RKO (cell line): ENCODE measurements at regions not wholly inside any gene's neighbourhood (a gene's known extent, or its start where the extent isn't known, plus 50 kb on each side); places are given as distances from the start of the nearest gene placed in this dataset.
"Not testable (repeated sequence)": the region's sequence is repeated elsewhere in the genome, so short reads cannot be mapped to it uniquely, and the experiment has no call there.

Experiments used
- DNase-seq: peaks from one replicate; pipeline ENCODE4 v3.0.0-alpha.2; 2016; ENCODE audit warnings: low spot score

DNA sequence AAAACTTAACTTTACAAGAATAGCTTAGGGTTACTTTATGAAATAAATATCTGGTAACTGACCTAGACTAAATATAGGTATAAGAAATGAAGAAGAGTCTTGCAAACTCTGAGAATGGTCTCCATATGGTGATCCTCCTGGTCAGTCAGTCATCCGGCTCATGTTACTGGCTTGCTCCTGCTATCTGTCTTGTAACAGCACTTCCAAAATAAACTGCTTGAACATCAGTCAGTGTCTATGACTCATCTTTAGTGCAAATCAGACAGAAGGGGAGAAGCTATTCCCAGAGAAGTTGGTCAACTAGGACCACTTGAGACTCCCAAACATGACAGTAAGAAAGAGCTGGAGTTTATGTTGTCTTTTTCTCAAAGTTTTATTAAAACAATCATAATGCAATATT, 1550.9 kb downstream of the PCDH9 start:
- DNase-seq: peak; percentile 27

DNA sequence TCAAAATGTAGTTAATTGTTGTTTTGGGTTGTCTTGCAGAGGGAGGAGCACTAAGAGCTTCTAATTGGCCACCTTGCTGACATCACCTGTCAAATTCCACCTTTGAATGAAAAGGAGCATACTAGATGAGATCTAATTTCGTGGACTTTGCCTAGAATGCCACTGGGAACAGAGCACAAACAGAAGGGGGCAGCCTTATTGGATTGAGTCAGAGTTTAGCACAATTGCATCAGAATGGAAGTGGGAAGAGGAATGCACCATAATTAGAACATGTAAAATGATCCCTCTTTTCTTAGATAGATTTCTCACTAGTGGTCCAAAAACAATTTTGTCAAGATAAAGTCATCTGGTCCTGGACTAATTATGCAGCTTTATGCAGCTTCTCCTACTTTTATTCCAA, 1552.2 kb downstream of the PCDH9 start:
- DNase-seq: no peak

DNA sequence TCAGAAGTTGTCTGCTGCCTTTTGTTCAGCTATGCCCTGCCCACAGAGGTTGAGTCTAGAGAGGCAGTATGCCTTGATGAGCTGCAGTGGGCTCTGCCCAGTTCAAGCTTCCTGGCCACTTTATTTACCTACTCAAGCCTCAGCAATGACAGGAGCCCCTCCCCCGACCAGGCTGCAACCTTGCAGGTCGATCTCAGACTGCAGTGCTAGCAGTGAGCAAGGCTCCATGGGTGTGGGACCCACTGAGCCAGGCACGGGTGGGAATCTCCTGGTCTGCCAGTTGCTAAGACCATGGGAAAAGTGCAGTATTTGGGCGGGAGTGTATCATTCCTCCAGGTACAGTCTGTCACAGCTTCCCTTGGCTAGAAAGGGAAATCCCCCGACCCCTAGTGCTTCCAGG, 1554.8 kb downstream of the PCDH9 start:
- DNase-seq: not testable (repeated sequence)

DNA sequence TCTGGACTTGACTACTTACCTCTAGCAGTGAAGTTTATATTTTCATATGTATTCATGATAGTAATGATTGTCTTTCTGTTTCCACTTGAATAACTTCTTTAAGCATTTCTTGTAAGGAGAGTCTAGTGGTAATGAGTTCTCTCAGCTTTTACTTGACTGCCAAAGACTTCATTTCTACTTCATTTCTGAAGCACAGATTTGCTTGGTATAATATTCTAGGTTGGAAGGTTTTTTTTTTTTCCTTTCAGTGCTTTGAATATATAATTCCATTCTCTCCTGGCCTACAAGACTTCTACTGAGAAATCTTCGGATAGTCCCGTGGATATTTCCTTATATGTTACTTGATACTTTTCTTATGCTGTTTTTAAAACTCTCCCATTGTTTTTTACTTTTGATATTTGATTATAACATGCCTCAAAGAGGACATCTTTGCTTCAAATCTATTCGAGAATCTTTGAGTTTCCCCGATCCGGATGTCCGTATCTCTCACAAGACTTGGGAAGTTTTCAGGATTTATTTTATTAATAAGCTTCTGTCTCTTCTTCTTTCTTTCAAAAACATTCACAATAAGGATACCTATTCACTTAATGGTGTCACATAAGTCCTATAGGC, 1560.0 kb downstream of the PCDH9 start:
- DNase-seq: no peak

DNA sequence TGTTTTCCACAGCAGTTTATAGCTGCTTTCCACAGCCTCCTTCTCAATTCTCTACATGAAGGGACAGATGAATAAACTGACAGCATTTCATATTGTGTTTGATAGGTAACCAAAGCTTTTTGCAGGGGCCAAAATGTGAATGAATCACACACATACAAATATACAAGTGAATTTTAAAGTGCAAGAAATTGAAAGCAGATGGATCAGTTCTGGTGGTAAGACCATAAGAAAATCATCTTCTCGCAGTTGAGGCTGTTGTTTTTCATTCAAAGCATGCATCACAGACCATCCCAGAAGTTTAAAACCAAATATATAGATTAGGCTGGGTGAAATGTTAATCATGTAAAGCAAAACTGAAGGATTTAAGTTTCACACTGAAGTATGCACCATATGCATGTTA, 1569.4 kb downstream of the PCDH9 start:
- no peak for DNase-seq

DNA sequence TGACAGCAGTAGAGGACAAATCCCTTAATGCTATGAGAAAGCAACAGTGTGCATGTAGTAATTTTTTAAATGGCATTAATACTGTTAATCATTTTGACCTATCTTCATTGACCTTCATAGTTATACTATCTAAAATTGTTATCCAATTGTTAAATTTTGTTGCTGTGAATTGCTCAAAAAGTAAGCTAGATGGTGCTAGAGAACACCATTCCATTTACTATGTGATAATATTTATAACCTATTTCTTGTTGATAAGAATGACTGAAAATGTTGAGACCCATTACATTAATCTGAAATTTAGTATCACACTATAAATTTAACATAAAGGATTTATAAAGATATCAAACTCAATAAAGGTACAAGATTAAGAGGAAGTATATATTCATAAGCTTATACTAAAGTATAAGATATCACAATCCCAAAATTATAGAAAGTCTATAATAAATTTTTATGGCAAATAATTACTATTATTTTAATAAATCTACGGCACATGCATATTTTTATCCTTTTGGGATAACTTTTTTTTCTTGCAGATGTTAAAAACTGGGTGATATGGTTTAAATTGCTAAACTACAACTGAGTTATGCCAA, 1573.3 kb downstream of the PCDH9 start:
- peak; percentile 50 for DNase-seq

DNA sequence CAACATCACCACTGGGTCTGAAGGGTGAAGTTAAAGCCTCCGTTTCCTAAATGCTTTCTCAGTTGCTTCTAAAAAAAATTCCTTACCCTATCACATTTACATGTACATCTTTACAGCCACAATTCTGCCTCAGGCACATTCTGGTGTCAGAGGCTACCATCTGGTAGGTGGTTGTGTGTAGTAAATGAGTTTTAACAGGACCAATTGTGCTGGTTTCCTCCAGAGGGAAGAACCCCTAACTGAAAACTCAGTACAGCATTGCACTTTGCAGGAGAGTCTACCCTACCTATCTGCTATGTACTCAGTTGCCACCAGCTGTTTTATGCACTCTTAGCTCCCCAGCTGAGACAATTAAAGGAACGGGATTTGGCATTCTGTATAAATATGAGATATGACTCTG, 1576.5 kb downstream of the PCDH9 start:
- no peak for DNase-seq

DNA sequence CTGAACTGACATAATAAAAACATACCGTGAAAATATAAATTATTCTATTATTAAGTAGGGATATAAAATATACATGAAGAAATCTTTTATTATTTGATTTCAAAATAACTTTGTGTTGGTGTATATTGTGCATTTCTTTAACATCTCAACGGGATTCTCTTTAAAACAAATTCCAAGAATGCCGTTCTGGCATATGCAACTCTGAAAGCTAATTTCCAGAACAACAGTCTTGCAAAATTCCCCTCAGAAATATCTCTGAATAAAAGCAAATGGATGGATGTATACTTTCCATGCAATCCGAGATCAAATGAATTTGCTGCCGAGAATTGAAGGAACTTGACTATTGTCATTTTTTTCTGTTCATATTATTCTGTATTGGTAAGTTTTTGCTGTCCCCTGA, 1579.8 kb downstream of the PCDH9 start:
- DNase-seq: no peak

DNA sequence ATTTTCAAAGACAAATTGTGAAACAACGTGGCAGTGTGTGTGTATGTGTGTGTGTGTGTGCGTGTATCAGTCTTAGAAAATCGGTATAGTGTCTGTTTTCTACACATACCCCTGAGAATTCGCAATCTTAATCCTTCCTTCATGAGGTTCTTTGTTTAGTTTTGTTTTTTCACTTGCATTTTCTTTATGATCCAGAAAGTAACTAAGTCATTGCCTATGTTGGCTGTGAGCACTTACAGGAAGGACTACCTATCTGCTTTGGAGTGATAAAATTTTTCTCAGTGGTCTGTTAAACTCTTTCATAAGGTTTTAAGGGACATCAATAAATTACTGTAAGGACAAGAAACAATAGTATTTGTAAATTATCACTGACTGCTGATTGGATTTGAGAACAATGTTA, 1587.1 kb downstream of the PCDH9 start:
- no peak for DNase-seq

DNA sequence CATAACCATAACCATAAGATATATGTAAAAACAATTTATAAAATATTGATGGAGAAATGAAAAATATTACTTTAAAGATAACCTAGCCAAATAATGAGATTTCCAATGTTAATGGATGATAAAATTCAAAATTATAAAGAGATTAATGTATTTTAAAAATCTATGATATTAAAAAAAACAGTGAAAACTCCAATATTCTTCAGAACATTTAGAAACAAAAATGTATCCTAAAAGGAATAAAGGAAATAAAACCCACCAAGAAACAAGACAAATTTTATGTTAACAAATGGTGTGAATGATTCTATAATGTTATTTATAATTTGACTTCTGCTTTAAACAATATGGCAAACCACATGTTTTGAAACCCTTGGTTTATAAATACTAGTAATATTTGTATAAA, 1587.8 kb downstream of the PCDH9 start:
- no peak for DNase-seq

DNA sequence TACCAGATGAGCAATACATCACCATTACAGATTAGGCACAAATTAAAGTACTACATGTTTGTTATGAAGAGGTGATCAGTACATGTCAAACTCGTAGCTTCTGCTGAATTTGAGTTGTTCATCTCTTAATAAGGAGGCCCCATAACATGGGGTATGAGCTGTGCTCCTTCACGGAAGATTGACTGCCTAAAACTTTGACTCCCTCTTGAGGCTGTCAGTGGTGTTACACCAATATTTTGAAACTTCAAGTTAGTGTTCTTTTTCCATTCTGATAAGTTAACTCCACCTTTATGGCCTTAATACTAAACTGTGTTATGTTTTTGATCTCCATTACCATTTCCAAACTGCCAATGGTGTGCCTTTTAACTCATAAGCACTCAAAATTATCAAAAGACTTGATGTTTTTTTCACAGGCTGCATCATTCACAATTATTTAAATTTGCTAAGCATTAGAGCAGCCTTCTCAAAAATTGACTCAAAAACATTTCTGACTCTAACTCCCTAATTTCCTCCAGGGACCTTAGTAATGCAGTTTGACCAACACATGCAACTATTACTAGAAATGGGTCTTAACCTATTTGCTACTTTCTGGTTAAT, 1591.5 kb downstream of the PCDH9 start:
- peak; percentile 37 for DNase-seq

DNA sequence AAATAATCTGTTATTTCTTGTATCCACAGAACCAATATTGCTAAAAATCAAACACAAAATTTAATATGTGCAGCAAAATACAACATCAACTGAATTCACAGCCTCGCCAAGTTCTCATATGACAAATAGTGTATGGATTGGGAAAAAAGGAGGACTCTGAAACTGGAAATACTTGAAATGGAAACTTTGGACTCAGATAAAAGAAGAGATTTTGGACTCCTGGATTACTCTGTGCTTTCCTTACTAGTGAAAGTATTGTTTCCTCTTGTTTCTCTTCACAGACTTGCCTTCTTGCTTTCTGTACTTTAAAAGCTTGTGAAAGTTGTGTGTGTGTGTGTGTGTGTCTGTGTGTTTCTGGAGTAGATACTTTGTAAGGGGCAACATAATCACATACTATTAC, 1596.3 kb downstream of the PCDH9 start:
- DNase-seq: no peak

DNA sequence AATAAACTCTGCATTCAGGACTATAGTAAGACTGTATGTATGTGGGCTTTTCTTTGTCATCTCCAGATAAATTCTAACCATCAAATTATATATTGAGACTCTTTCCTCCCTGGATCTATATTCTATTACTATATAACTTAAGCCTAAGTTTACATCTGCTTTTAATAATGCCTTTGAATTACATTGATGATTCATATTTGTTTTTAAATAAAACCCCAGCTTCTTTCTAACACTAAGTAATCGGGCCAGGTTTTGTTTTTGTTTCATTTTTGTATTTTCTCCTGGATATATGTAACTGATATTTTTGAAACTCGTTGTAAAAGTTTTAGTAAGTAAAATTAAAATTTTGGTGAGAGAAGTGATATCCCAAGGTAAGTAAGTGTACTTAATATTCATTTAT, 1599.1 kb downstream of the PCDH9 start:
- no peak for DNase-seq

DNA sequence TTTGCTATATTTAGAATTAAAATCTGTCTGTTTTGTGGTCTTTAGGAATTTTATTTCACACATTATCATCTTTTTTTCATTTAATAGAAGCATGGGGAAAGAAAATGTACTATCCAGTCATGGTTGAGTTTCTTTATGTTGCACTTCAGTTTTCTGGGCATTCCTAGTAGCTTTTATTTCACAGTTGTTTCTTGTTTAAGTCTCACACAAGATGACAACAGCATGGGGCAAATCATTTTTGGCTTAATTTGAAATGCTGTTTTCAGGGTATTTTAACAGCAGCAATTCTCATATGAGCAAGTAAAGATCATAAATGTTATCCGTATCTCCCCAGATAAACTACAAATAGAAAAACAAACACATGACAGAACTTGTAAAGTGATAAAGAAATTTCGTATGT, 1600.2 kb downstream of the PCDH9 start:
- no peak for DNase-seq

DNA sequence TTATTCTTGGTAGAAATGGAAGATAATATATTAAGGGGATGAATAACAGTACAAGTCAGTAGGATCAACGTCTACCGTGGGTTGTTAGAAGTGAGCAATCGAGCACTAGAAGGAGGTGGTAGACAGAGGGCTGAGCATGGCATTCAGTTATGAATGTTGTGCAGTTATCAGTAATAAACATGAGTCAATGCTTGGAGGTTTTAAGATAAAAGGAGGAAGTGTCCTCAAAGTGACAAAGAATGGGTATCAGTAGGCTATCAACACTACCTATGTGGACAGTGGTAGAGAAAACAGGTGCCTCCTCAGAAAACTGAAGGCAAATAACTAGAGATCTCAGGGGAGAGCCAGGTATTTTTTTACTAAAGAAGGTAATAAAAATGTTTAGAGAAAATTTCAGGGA, 1607.0 kb downstream of the PCDH9 start:
- DNase-seq: no peak

DNA sequence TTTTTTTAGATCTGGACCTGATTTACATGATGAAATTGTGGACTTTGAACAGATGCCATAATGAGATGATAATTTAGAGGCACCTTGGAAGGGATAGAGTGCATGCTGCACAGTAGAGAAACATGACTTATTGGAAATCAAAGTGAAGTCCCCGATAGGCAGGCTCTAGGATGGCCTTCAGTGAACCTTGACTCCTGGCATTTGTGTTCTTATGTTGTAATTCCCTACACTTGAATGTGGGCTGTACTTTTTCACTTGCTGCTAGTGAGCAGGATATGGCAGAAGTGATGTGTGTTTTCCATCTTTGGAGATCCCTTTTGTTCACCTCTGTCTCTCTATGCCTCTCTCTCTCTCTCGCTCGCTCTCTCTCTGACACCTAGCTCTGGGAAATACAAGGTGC, 1614.6 kb downstream of the PCDH9 start:
- no peak for DNase-seq

DNA sequence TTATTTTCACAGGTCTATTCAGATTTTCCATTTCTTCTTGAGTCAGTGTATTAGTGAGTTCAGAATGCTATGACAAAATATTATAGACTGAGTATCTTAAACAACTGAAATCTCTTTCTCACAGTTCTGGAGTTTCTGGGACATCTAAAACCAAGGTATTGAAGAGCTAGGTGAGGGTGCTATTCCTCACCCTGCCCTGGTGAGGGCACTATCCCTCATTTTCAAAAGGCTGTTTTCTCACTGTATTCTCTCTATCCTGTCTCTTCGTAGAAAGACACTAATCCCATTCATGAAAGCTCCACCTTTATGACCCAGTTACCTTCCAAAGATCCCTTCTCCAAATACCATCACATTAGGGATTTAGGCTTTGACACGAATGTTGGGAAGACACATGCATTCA, 1617.1 kb downstream of the PCDH9 start:
- DNase-seq: no peak

DNA sequence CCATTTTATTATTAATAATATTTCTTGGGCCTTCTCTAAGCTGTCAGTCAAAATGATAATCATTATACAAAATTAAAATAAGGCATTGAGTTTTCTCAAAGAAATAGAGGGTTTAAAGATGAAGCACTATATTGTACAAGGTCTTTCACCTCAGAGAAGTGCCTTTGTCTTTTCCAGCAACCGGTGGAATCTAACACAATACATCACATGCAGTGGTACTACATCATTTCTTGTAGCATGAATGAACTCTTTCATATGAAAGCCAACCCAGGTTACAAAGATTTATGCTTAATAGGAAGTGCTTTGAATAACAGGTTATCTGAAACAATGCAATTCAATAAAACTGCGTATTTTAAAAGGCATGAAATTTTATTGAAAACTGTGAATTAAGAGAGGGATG, 1620.8 kb downstream of the PCDH9 start:
- no peak for DNase-seq

DNA sequence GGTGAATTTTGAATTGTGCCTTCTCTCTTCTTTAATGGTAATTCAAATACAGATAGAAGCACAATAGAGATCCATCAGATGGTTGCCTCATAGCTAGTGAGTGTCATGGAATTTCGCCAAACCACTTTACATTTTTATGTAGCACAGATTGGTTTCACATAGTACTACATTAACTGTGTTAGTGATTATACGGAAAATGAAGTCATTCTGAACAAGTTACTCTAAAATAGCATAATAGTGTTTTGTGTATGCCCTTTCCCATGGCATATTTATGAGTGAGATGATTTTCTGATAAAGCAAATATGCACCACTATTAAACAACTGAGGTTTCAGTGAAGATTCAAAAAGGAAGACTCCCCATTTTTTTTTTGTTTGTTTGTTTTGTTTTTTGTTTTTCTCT, 1623.5 kb downstream of the PCDH9 start:
- DNase-seq: no peak

DNA sequence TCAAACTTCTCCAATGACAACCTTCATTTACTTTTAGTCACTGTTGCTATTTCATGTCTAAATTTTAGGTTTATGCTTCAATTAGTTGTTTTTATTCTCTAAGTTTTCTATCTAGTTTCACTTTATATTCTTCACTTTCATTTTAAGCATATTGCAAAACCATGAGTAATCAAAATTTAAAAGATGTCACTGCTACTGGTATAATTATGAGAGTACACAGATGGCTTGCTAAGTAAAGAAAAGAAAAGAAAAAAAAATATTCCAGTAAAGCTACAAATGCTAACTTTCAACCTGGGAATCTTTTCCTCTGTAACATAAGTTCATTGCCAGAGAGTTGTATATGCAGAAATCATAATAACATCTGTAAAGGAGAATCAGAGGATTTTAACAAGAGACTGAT, 1624.7 kb downstream of the PCDH9 start:
- no peak for DNase-seq

DNA sequence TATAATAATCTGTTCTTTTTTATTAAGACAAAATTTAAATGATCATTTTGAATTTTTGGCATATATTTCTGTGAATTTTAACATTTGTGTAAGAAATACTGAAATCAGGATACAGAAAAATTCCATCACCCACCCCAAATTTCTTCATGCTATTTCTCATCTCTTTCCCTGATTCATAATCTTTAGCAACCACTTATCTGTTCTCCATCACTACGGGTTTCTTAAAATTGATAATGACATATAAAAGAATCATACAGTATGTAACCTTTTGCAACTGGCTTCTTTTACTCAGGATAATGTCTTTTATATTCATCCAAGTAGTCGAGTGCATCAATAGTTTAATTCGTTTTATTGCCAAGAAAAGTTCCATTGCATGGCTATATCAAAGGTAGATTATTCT, 1627.0 kb downstream of the PCDH9 start:
- no peak for DNase-seq

DNA sequence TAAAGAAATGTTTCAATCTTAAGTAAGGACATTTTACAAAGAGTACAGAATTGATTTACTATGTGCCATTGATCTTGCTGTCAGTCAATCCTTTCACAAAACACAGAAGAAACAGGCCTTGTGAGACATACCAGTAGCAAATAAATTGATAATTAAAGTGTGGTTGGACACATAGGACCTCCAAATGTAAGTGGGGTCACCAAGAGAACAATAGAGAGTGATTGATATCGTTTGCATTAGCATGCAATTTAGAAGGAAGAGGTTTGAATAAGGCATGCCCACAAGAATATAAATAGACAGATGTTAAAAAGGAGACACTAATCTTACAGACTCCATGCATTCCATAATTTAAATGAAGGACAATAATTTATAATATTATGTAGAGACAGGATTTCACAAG, 1628.3 kb downstream of the PCDH9 start:
- DNase-seq: no peak

DNA sequence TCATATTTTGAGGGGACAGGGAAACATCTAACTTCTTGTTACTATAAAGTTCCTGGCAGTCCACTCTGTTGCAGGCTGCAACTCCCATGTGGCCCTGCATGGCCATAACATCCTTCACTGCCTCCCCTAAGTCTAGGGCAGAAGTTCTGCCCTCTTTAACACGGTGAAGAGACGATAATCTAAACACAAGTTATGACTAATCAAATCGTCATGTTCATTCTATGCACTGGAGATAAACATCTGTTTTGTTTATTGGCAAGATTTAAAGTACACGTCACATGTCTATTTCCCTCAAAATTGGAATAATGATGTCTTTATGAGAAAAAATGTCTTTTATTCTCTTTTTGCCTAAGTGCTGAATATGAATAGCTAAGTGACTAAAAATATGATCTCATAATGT, 1629.4 kb downstream of the PCDH9 start:
- no peak for DNase-seq
